ENCODE measurements at regions not wholly inside any gene's neighbourhood (a gene's known extent, or its start where the extent isn't known, plus 50 kb on each side); places are given as distances from the start of the nearest gene placed in this dataset.

GRCh38 chr6:37097335-37097734, 72.6 kb upstream of the PIM1 start:
- no peak for TF ChIP-seq CTCF (IDR thresholded peaks at IDR 0.05)
- TF ChIP-seq POLR2A (IDR thresholded peaks at IDR 0.05): no peak
- no peak for TF ChIP-seq EP300 (IDR thresholded peaks at IDR 0.05)
- no peak for TF ChIP-seq POLR2AphosphoS5 (IDR thresholded peaks at IDR 0.05)

Measured in sigmoid colon (tissue), 4 donors.